Dedifferentiated amniotic fluid mesenchymal stem cell (primary cell): ENCODE measurements at regions not wholly inside any gene's neighbourhood (a gene's known extent, or its start where the extent isn't known, plus 50 kb on each side); places are given as distances from the start of the nearest gene placed in this dataset.
"Not testable (repeated sequence)": the region's sequence is repeated elsewhere in the genome, so short reads cannot be mapped to it uniquely, and the experiment has no call there.

Experiments
- DNase-seq: peaks from one replicate; pipeline ENCODE4 v3.0.0-alpha.2; 2016; ENCODE audit errors: extremely low spot score

- DNase-seq: no peak
Observed at GRCh38 chr20:53856300-53857295, 213.8 kb downstream of the BCAS1 start.

- no peak for DNase-seq
Observed at GRCh38 chr20:53855733-53856132, 214.7 kb downstream of the BCAS1 start.

- not testable (repeated sequence) for DNase-seq
Observed at GRCh38 chr20:53854609-53854926, 215.8 kb downstream of the BCAS1 start.

- DNase-seq: no peak
Observed at GRCh38 chr20:53853111-53853713, 217.2 kb downstream of the BCAS1 start.

GRCh38 chr20:53852691-53853090 is 217.7 kb downstream of the BCAS1 start:
- DNase-seq: no peak

GRCh38 chr20:53852014-53852413 is 218.4 kb downstream of the BCAS1 start:
- DNase-seq: no peak

- DNase-seq: no peak
Observed at GRCh38 chr20:53850319-53850718, 220.1 kb downstream of the BCAS1 start.

GRCh38 chr20:53849471-53850059 is 220.8 kb downstream of the BCAS1 start:
- DNase-seq: no peak

GRCh38 chr20:53848304-53848703 is 222.1 kb downstream of the BCAS1 start:
- DNase-seq: no peak

GRCh38 chr20:53847837-53848170 is 222.6 kb downstream of the BCAS1 start:
- no peak for DNase-seq

GRCh38 chr20:53847139-53847836 is 223.1 kb downstream of the BCAS1 start:
- DNase-seq: no peak

GRCh38 chr20:53846640-53847039 is 223.8 kb downstream of the BCAS1 start:
- DNase-seq: no peak

- DNase-seq: no peak
Observed at GRCh38 chr20:53845980-53846379, 224.4 kb downstream of the BCAS1 start.

- DNase-seq: no peak
Observed at GRCh38 chr20:53844259-53844658, 226.1 kb downstream of the BCAS1 start.

- DNase-seq: no peak
Observed at GRCh38 chr20:53843645-53844044, 226.7 kb downstream of the BCAS1 start.

GRCh38 chr20:53842301-53843099 is 227.9 kb downstream of the BCAS1 start:
- no peak for DNase-seq

- no peak for DNase-seq
Observed at GRCh38 chr20:53841741-53842140, 228.7 kb downstream of the BCAS1 start.

GRCh38 chr20:53840532-53840931 is 229.9 kb downstream of the BCAS1 start:
- DNase-seq: no peak

- no peak for DNase-seq
Observed at GRCh38 chr20:53839423-53840176, 230.8 kb downstream of the BCAS1 start.

GRCh38 chr20:53838311-53838868 is 232.0 kb downstream of the BCAS1 start:
- DNase-seq: no peak
